ENCODE measurements at regions not wholly inside any gene's neighbourhood (a gene's known extent, or its start where the extent isn't known, plus 50 kb on each side); places are given as distances from the start of the nearest gene placed in this dataset.
A peak's percentile ranks its signal among the peaks of the same experiment; 100 is the strongest.

DNA sequence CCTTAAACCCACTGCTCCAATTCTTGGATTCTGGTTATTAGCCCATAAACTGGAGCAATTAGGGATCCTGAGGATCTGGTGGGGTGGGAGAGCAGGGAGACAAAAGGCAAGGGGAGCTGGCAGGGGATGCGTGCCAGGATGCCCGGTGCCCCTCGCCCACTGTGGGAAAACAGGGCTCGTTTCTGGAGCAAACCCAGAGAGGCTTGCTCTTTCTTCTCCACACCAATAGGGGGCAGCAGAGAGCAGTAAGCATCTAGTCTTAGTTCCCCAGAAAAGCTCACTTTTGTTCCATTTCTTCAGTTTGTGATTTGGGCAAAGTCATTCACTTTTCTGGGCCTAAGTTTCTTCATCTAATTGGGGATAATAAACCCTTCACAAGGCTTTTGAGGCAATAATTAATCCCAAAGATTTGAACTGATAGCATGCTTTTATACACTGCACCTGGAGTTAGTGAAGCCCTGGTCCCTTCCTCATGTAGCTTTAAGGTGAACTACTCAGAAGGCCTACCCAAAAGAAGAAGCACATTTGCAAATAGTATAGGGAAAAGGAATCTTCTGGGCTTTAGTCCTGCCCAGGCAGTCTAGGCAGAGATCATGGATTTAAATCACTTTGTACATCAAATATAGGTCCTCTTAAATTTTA, 160.6 kb upstream of the USP24 start:
- Histone ChIP-seq H3K36me3 (ENCODE audit: control insufficient read depth, insufficient read depth, low read length) (no peaks in the 10 kb centered on the region), H3K27ac (ENCODE audit: low read length) (peak overlapping the region; percentile 72), H3K27me3 (ENCODE audit: control insufficient read depth, insufficient read depth, low read length) (no peaks in the 10 kb centered on the region), H3K4me1 (ENCODE audit: control insufficient read depth, insufficient read depth, low read length) (peaks cover 14% of the 10 kb centered on the region), H3K4me3 (ENCODE audit: low read length) (no peak overlapping the region), H3K9me3 (replicated peaks; ENCODE audit: control insufficient read depth, low read depth, low read length) (no peaks in the 10 kb centered on the region)
- peak; percentile 66 for DNase-seq
- WGBS (ENCODE audit: insufficient coverage) = 63% methylated on average over 4 of the region's 4 CpGs

DNA sequence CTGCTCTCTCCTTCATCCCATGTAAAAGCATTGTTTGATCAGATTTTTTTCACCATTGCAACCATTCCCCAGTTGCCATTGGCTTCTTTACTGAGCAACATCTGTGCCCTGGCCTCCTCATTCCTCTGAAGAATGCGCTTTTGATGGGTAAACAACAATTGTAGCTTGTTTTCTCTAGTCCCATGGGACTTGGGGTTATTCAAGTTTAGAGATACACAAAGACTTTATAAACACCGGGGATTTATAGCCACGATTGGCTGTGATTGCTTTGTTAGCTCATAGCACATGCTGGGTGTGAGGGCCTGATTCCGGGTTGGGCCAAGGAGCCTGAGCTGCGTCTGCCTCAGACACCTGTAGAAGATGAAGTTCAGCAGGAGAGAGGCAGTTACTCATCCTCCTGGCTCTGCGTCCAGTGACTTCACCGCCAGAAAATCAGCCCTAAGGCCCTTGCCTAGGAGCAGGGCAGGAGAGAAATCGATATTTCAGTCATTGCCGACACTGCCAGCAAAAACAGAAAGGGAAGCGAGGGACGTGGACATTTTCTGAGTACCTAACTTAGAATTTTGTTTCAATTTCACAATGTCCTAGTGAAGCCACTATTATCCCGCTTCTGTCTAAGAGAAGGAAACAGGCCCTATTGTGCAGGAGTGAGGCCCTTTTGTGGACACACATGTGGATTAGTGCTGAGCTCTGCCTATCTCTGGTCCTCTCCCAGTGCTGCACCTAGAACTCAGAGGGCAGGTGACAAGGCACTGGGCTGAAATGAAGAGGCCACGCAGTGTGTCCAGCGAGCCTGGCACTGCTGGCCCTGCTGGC, 159.8 kb upstream of the USP24 start:
- WGBS (ENCODE audit: insufficient coverage) = 65% methylated on average over 11 of the region's 14 CpGs
- no peaks in the 10 kb centered on the region for H3K9me3 ChIP-seq (replicated peaks; ENCODE audit: control insufficient read depth, low read depth, low read length)
- H3K4me3 ChIP-seq (ENCODE audit: low read length) = no peak overlapping the region
- H3K27ac ChIP-seq (ENCODE audit: low read length) = peak overlapping the region; percentile 72
- peaks cover 9% of the 10 kb centered on the region for H3K4me1 ChIP-seq (ENCODE audit: control insufficient read depth, insufficient read depth, low read length)
- H3K27me3 ChIP-seq (ENCODE audit: control insufficient read depth, insufficient read depth, low read length) = no peaks in the 10 kb centered on the region
- peak; percentile 75 for DNase-seq
- no peaks in the 10 kb centered on the region for H3K36me3 ChIP-seq (ENCODE audit: control insufficient read depth, insufficient read depth, low read length)

DNA sequence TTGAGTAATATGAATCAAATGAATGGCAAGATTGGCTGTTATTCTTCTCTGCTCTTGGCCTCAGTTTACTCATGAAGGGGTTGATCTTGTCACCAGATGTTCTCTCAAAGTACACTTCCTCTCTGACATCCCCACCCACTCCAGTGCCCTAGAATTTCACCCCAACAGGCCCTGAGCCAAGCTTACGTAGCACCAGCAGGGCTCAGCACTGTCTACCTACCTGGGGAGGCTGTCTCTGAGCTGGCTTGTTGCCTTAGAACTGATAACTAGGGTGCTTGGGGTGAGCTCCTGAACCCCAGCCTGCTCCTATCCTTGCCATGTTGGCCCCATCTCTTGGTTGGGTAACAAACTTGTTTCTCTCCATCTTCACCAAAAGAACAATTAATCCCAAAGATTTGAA, 159.1 kb upstream of the USP24 start:
- no peak for DNase-seq
- no CpG with 5 or more reads among the region's 1 CpG for WGBS (ENCODE audit: insufficient coverage)
- H3K36me3 ChIP-seq (ENCODE audit: control insufficient read depth, insufficient read depth, low read length) = no peaks in the 10 kb centered on the region
- no peak overlapping the region for H3K4me3 ChIP-seq (ENCODE audit: low read length)
- no peaks in the 10 kb centered on the region for H3K27me3 ChIP-seq (ENCODE audit: control insufficient read depth, insufficient read depth, low read length)
- peaks cover 9% of the 10 kb centered on the region for H3K4me1 ChIP-seq (ENCODE audit: control insufficient read depth, insufficient read depth, low read length)
- no peaks in the 10 kb centered on the region for H3K9me3 ChIP-seq (replicated peaks; ENCODE audit: control insufficient read depth, low read depth, low read length)
- no peak overlapping the region for H3K27ac ChIP-seq (ENCODE audit: low read length)

DNA sequence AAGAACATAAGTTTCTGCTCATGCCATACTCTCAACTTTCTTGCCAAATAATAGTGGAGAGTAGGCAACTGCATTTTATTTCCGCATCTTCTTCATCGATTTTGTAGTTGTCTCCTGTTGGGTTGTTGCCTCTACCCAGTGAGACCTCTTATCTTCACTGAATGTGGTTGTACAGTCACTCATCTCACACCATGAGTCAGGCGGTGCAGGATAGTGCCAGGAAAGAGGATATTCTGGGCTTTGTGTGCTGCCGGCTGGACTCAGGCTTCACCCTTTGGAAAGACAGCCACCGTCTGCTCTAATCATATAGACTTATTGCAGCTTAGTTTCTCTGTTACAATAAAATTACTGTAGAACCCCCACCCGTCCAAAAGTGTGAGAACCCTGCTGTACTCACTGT, 154.3 kb upstream of the USP24 start:
- no peaks in the 10 kb centered on the region for H3K9me3 ChIP-seq (replicated peaks; ENCODE audit: control insufficient read depth, low read depth, low read length)
- no peak for DNase-seq
- no peak overlapping the region for H3K27ac ChIP-seq (ENCODE audit: low read length)
- WGBS (ENCODE audit: insufficient coverage) = no CpG with 5 or more reads among the region's 6 CpGs
- H3K36me3 ChIP-seq (ENCODE audit: control insufficient read depth, insufficient read depth, low read length) = no peaks in the 10 kb centered on the region
- H3K27me3 ChIP-seq (ENCODE audit: control insufficient read depth, insufficient read depth, low read length) = no peaks in the 10 kb centered on the region
- H3K4me3 ChIP-seq (ENCODE audit: low read length) = no peak overlapping the region
- no peaks in the 10 kb centered on the region for H3K4me1 ChIP-seq (ENCODE audit: control insufficient read depth, insufficient read depth, low read length)

DNA sequence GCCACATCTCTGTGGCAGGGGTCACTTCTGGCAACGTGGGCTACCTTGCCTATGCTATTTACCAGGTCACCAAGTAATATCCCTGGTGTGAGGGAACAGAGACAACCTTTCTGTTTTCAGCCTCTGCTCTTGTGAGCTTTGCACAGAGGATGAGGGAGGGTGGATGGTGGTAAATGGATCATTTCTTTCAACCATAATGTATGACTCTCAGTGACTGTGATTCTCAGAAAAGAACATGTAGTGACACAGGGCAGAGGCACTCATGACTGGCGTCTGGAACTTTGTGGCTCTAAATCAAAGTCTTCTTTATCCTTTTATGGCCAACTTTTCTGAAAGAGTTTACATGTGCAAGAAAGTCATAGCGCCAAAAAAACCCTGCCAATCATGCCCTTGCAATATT, 153.5 kb upstream of the USP24 start:
- no peaks in the 10 kb centered on the region for H3K4me1 ChIP-seq (ENCODE audit: control insufficient read depth, insufficient read depth, low read length)
- H3K4me3 ChIP-seq (ENCODE audit: low read length) = no peak overlapping the region
- DNase-seq = no peak
- no CpG with 5 or more reads among the region's 3 CpGs for WGBS (ENCODE audit: insufficient coverage)
- H3K27me3 ChIP-seq (ENCODE audit: control insufficient read depth, insufficient read depth, low read length) = no peaks in the 10 kb centered on the region
- no peaks in the 10 kb centered on the region for H3K9me3 ChIP-seq (replicated peaks; ENCODE audit: control insufficient read depth, low read depth, low read length)
- H3K27ac ChIP-seq (ENCODE audit: low read length) = no peak overlapping the region
- H3K36me3 ChIP-seq (ENCODE audit: control insufficient read depth, insufficient read depth, low read length) = no peaks in the 10 kb centered on the region

DNA sequence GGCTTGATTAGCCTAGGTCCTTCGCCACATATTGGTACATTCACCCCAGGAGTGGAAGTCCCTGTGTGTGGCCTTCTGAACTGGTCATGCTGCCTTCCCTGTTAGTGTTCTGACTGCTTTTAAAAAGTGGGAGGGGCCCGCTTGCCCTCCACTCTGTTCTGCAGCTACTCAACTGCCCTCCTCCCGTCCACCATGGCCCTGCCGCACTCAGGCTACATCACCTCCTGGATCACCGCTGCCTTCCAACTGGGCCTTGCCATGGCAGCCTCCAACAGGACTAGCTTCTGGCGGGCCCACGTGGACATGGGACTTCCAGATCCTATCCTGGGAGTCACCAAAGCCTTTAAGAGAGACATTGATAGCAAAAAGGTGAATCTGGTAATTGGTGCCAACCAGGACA, 152.1 kb upstream of the USP24 start:
- 93% methylated on average over 7 of the region's 7 CpGs for WGBS (ENCODE audit: insufficient coverage)
- Histone ChIP-seq H3K9me3 (replicated peaks; ENCODE audit: control insufficient read depth, low read depth, low read length) (no peaks in the 10 kb centered on the region), H3K27ac (ENCODE audit: low read length) (no peak overlapping the region), H3K27me3 (ENCODE audit: control insufficient read depth, insufficient read depth, low read length) (no peaks in the 10 kb centered on the region), H3K4me3 (ENCODE audit: low read length) (no peak overlapping the region), H3K36me3 (ENCODE audit: control insufficient read depth, insufficient read depth, low read length) (no peaks in the 10 kb centered on the region), H3K4me1 (ENCODE audit: control insufficient read depth, insufficient read depth, low read length) (peaks cover 5% of the 10 kb centered on the region)
- DNase-seq = no peak

DNA sequence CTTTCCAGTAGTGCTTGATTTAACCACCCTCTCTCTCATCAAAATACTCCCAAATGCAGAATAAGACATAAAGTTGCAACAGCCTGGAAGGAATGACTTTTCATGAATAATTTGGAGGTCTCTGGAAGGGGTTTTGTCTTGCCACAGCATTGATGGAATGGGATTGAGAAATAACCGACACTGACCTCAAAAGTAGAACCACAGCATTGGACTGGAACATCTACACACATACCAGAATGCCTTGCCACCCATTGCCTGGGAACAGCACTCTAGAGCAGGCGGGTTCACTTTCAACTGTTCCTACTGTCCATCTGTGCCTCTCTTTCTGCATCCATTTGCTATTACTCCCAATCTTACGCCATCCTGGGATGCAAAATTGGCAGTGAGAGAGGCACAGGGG, 149.1 kb upstream of the USP24 start:
- Histone ChIP-seq H3K27me3 (ENCODE audit: control insufficient read depth, insufficient read depth, low read length) (no peaks in the 10 kb centered on the region), H3K36me3 (ENCODE audit: control insufficient read depth, insufficient read depth, low read length) (no peaks in the 10 kb centered on the region), H3K27ac (ENCODE audit: low read length) (peak overlapping the region; percentile 92), H3K4me3 (ENCODE audit: low read length) (no peak overlapping the region), H3K9me3 (replicated peaks; ENCODE audit: control insufficient read depth, low read depth, low read length) (no peaks in the 10 kb centered on the region), H3K4me1 (ENCODE audit: control insufficient read depth, insufficient read depth, low read length) (peaks cover 5% of the 10 kb centered on the region)
- WGBS (ENCODE audit: insufficient coverage) = 100% methylated on average over 1 of the region's 3 CpGs
- no peak for DNase-seq

DNA sequence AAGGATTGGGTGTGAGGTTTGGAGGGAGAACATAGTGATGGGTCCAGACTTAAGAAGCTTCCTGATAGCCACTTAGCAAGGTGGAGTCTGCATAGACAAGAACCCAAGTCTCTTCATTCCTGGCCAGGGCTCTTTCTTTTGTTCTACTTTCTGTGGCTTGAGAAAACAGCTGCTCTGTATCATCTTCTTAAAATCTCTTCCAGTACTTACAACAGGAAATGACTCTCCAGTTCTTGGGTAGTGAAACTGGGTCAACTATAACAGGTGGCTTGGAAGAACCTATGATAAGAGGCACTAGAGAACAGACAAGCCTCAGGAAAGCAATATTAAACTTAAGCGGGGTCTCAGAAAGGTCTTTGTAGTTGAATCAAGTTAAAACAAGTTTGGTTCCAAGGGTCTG, 148.1 kb upstream of the USP24 start:
- peak overlapping the region; percentile 92 for H3K27ac ChIP-seq (ENCODE audit: low read length)

DNA sequence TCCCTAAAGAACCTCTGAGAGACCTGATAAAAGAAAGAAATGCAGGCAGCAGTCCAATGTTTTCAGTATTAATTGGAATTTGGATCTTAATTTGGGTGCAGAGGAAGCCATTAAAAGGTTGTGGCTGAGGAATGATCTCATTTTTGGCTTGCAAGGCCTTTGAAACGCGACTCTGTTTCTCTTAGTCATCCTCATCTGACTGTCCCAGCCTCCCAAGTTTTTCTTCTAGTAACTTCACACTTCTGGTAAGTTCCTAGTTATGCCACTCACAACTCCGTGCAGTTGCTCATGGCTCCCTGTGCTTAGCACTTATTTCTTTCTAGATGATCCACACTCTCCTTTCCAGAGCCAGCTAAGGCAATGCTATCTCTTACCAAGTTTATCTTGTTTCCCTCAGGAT, 147.4 kb upstream of the USP24 start:
- Histone ChIP-seq H3K9me3 (replicated peaks; ENCODE audit: control insufficient read depth, low read depth, low read length) (no peaks in the 10 kb centered on the region), H3K27ac (ENCODE audit: low read length) (peak overlapping the region; percentile 92), H3K36me3 (ENCODE audit: control insufficient read depth, insufficient read depth, low read length) (no peaks in the 10 kb centered on the region), H3K4me3 (ENCODE audit: low read length) (no peak overlapping the region), H3K4me1 (ENCODE audit: control insufficient read depth, insufficient read depth, low read length) (peaks cover 7% of the 10 kb centered on the region), H3K27me3 (ENCODE audit: control insufficient read depth, insufficient read depth, low read length) (no peaks in the 10 kb centered on the region)
- 48% methylated on average over 3 of the region's 3 CpGs for WGBS (ENCODE audit: insufficient coverage)
- DNase-seq = peak; percentile 84

More for the DNA sequence above, 148.1 kb upstream of the USP24 start:
- Histone ChIP-seq H3K9me3 (replicated peaks; ENCODE audit: control insufficient read depth, low read depth, low read length) (no peaks in the 10 kb centered on the region), H3K36me3 (ENCODE audit: control insufficient read depth, insufficient read depth, low read length) (no peaks in the 10 kb centered on the region), H3K27me3 (ENCODE audit: control insufficient read depth, insufficient read depth, low read length) (no peaks in the 10 kb centered on the region), H3K4me1 (ENCODE audit: control insufficient read depth, insufficient read depth, low read length) (peaks cover 7% of the 10 kb centered on the region), H3K4me3 (ENCODE audit: low read length) (no peak overlapping the region)
- no CpG with 5 or more reads among the region's 1 CpG for WGBS (ENCODE audit: insufficient coverage)
- DNase-seq = peak; percentile 97

DNA sequence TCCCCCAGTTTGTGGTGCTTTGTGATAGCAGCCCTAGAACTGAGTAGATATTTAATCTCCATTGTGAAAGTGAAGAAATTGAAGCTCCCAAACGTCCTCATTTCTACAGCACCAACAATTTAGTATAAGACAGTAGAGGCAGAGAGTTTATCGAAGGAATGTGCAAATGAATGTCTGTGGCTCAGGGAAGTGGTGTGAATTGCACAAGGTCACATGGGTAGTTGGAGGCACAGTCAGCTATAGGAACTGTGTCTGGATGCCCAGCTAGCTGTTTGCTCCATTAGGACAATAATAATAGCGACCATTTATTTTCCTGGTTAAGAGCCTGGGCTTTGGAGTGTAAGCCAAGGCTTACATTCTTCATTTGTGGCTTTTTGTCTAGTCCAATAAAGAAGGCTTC, 144.4 kb upstream of the USP24 start:
- 80% methylated on average over 1 of the region's 3 CpGs for WGBS (ENCODE audit: insufficient coverage)

More for the DNA sequence above, 144.4 kb upstream of the USP24 start:
- DNase-seq = no peak
- Histone ChIP-seq H3K27ac (ENCODE audit: low read length) (no peak overlapping the region), H3K36me3 (ENCODE audit: control insufficient read depth, insufficient read depth, low read length) (no peaks in the 10 kb centered on the region), H3K27me3 (ENCODE audit: control insufficient read depth, insufficient read depth, low read length) (no peaks in the 10 kb centered on the region), H3K9me3 (replicated peaks; ENCODE audit: control insufficient read depth, low read depth, low read length) (no peaks in the 10 kb centered on the region), H3K4me3 (ENCODE audit: low read length) (no peak overlapping the region), H3K4me1 (ENCODE audit: control insufficient read depth, insufficient read depth, low read length) (peaks cover 7% of the 10 kb centered on the region)
